GM12874 (cell line): ENCODE measurements at regions not wholly inside any gene's neighbourhood (a gene's known extent, or its start where the extent isn't known, plus 50 kb on each side); places are given as distances from the start of the nearest gene placed in this dataset.

Source experiments
- CTCF ChIP-seq: IDR thresholded peaks from 2 replicates; pipeline ENCODE4 v1.5.1; 2011; ENCODE audit warnings: low read depth, mild to moderate bottlenecking, control low read depth, low read length, moderate library complexity; ENCODE audit not compliant: insufficient read depth

DNA sequence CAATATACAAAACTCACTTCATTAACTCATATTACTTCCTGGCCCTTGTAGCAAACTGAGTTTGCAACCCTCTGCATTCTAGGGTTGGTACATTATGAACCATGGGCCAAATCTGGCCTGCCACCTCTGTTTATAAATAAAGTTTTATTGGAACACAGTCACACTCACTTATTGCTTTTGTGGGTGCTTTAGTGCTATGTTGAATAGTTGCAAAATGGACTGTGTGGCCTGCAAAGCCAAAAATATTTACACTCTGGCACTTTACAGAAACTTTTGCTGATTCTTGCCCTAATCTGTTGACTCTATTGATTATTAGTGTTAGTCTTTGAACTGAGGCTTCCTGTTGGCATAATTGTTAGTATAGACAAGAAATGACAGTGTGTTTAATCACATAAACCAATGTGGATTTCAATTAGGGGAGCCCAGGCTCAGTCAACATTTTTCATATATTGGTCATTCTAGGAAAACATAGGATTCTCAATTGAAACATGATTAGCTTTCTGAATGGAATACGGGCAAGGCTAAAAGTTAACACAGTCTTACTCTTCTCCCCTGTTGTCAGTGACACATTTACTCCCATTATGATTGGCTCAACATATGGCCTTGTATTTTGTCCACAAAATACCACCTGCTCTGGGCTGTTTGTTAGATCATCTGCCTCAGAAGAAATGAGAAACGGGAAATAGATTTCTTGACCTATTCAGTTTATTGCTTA is 241.9 kb upstream of the ZFP64 start:
- TF ChIP-seq CTCF = no peak

DNA sequence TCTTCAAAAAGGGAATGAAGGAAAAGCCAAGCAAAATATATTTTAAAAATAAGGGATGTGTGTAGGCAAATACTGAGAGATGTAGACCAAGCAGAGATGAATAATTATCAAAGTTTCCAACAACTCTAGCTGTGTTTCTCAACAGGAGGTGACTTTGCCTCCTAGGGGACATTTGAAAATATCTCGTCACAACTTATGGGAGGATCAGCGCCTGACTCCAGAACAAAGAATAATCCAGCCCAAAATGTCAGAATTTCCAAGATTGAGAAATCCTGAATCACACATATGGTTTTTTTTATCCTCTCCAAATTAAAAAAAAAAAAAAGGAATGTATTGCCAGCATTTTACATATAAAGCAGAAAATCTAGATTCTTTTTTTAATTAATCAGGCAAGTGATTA is 241.2 kb upstream of the ZFP64 start:
- TF ChIP-seq CTCF = no peak

GRCh38 chr20:52429029-52429428 is 237.4 kb upstream of the ZFP64 start:
- no peak for TF ChIP-seq CTCF

DNA sequence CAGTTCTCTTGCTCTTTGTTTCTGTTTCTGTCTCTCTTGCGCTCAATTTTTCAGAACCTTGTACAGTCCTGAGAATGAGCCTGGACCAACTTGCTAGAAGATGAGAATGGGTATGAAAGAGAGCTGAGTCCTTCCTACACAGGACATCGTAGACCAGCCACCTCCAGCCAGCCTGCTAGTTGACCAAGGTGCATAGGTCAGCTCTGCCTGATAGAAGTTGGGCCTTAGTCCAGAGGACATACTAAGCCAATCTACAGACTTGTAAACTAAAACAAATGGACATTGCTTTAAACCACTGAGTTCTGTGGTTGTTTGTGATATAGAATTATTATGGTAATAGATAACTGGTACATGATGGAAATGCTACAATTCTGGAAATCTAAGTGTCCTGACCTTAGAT is 236.4 kb upstream of the ZFP64 start:
- TF ChIP-seq CTCF = no peak

DNA sequence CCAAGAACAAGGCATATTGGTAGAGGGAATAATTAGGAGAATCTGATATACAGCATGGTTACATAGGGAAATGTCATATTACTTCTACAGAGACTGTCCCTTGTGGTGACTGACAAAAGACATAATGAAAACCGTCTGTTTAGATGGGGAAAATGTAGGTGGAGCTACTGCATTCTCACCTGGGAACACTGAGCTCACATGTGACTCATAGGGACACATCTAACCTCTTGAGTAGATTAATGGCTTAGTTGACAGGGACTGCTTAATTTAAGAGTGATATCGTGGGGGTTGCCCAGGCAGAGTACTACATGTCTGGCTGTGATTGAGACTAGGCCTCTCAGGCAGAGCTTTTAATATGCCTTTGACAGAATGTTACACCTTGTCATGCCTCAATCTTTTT is 235.3 kb upstream of the ZFP64 start:
- TF ChIP-seq CTCF = no peak

DNA sequence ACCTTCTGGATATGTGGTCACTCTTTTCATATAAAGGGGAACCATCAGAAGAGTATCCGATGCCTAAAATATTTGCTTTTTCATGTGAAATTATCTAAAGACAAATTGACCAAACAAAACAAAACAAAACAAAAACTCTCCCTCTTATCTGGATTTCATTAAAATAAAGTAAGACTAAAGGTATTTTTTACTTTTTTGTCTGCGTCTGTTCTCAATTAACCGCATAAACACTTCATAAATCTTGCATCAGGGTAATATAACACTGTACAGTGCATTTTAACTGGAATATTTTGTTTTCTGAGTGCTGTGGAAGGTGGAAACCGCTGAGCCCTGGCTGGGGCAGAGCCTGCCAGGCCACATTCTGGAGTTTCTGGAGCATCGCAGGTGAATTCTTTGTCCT is 234.1 kb upstream of the ZFP64 start:
- TF ChIP-seq CTCF = no peak

GRCh38 chr20:52425253-52425652 is 233.7 kb upstream of the ZFP64 start:
- no peak for TF ChIP-seq CTCF
